ENCODE measurements at regions not wholly inside any gene's neighbourhood (a gene's known extent, or its start where the extent isn't known, plus 50 kb on each side); places are given as distances from the start of the nearest gene placed in this dataset.
"Not testable (repeated sequence)": the region's sequence is repeated elsewhere in the genome, so short reads cannot be mapped to it uniquely, and the experiment has no call there.

DNA sequence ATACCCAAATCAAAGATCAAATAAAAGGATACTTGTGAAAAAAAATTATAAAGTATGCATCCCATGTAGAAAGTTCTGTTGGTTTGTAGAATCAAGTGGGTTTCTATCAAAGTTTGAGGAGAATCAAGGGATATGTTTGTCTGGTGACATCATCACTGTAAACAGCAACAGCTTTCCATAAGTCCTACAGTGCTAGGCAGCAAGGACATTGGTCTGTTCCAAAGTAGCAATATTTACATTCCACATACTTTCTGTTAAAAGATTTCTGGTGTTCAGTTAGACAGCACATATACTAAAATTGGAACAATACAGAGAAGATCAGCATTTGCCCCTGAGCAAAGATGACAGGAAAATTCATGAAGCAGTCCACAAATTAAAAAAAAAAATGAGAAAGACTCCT, 683.9 kb downstream of the XPNPEP1 start:
- TF ChIP-seq SREBF2 (IDR thresholded peaks at IDR 0.05) (no peak), CBX8 (IDR thresholded peaks at IDR 0.05) (no peak), ZFP36 (IDR thresholded peaks at IDR 0.05; ENCODE audit: borderline replicate concordance, partially characterized antibody) (no peak), MAZ (IDR thresholded peaks at IDR 0.05; ENCODE audit: borderline replicate concordance, low read depth, low read length) (no peak), HOXB5 (CRISPR knock-in tag; IDR thresholded peaks at IDR 0.05) (no peak), NPAS2 (CRISPR knock-in tag; IDR thresholded peaks at IDR 0.05; ENCODE audit: borderline replicate concordance) (no peak), RAD21 (conservative IDR thresholded peaks at IDR 0.05 in 1 of 2, IDR thresholded peaks at IDR 0.05 in 1 of 2) (no peak)
- TF ChIP-seq, protein P1, sequence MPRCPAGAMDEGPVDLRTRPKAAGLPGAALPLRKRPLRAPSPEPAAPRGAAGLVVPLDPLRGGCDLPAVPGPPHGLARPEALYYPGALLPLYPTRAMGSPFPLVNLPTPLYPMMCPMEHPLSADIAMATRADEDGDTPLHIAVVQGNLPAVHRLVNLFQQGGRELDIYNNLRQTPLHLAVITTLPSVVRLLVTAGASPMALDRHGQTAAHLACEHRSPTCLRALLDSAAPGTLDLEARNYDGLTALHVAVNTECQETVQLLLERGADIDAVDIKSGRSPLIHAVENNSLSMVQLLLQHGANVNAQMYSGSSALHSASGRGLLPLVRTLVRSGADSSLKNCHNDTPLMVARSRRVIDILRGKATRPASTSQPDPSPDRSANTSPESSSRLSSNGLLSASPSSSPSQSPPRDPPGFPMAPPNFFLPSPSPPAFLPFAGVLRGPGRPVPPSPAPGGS (IDR thresholded peaks at IDR 0.05): no peak
- DNase-seq (ENCODE audit: low read depth in 1 of 2, low spot score in 1 of 2) (no peak), FAIRE-seq (no peak), ATAC-seq (no peak)
- Histone ChIP-seq H3K4me3 (no peak overlapping the region), H3K4me1 (no peaks in the 10 kb centered on the region), H3K4me2 (no peak overlapping the region), H3K9me3 (no peaks in the 10 kb centered on the region), H3K27ac (no peak overlapping the region)
- CTCF ChIA-PET: interaction anchor here (1.5 kb wide), 1 partner anchor 16 kb away, joined by 4 read pairs; no protein-coding TSS in a partner anchor
- POLR2A ChIA-PET: no interaction called here

DNA sequence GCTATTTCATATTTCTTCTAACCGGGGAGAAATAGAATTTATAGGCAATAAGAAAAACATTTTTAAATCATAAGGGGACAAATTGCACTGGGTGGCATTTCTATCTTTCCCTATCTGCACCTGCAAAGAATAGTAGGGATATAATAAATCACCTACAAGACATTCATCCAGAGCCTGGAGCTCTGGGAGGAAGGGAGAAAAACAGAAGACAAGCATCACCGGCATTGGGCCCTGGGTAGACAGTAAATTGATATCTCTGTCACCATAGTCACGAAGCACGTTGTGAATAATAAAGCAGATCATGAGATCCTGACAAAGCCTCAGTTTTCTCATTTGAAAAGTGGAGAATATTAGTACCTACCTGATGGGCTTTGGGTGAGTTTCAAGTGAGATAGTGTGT, 685.6 kb downstream of the XPNPEP1 start:
- no peak for DNase-seq (ENCODE audit: low read depth in 1 of 2, low spot score in 1 of 2)
- no peak overlapping the region for H3K4me3 ChIP-seq
- H3K4me2 ChIP-seq: no peak overlapping the region
- FAIRE-seq: no peak
- whole genome bisulfite sequencing (ENCODE audit: missing lambda C conversion rate): 24% methylated on average over 4 of the region's 4 CpGs
- H3K27ac ChIP-seq: no peak overlapping the region
- ChIA-PET POLR2A (no interaction called here), CTCF (no interaction called here)
- ATAC-seq: no peak
- no peaks in the 10 kb centered on the region for H3K9me3 ChIP-seq
- H3K4me1 ChIP-seq: no peaks in the 10 kb centered on the region
- TF ChIP-seq SREBF2 (IDR thresholded peaks at IDR 0.05) (no peak), ESRRA (IDR thresholded peaks at IDR 0.05; ENCODE audit: borderline replicate concordance, low read length) (no peak), CHD2 (IDR thresholded peaks at IDR 0.05; ENCODE audit: low read length, partially characterized antibody) (no peak), FOSB (CRISPR knock-in tag; IDR thresholded peaks at IDR 0.05) (no peak), ZSCAN20 (CRISPR knock-in tag; IDR thresholded peaks at IDR 0.05) (no peak), FOXS1 (CRISPR knock-in tag; IDR thresholded peaks at IDR 0.05) (no peak)
- TF ChIP-seq, protein P1 (IDR thresholded peaks at IDR 0.05): no peak

DNA sequence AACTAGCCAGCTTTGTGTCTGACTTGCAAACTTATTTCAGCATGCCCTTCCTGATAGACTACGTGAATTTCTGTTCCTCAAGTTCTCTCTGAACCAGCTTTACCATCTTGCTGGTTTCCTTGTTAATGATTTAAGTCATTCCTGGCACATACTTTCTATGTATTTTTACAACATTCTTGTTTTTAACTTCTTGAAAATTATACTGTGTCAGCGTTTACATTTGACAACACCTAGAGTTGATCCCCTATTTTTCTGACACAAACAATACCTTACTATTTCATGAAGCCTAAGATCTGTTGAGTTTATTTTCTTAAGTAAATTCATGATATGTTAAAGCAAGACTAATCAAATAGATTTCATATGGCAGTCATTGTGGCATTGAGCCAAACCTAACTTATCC, 686.3 kb downstream of the XPNPEP1 start:
- WGBS (ENCODE audit: missing lambda C conversion rate): 1% methylated on average over 2 of the region's 2 CpGs
- TF ChIP-seq KDM1A (IDR thresholded peaks at IDR 0.05; ENCODE audit: low read depth) (no peak), FOXS1 (CRISPR knock-in tag; IDR thresholded peaks at IDR 0.05) (no peak), CHD2 (IDR thresholded peaks at IDR 0.05; ENCODE audit: low read length, partially characterized antibody) (no peak), MAFK (IDR thresholded peaks at IDR 0.05; ENCODE audit: partially characterized antibody) (peak; percentile 42)
- no peaks in the 10 kb centered on the region for H3K9me3 ChIP-seq
- DNase-seq (ENCODE audit: low read depth in 1 of 2, low spot score in 1 of 2): no peak
- no peak for FAIRE-seq
- no peak overlapping the region for H3K4me3 ChIP-seq
- H3K4me1 ChIP-seq: no peaks in the 10 kb centered on the region
- no peak overlapping the region for H3K27ac ChIP-seq
- no peak for ATAC-seq
- H3K4me2 ChIP-seq: no peak overlapping the region
- POLR2A ChIA-PET: no interaction called here
- CTCF ChIA-PET: no interaction called here

DNA sequence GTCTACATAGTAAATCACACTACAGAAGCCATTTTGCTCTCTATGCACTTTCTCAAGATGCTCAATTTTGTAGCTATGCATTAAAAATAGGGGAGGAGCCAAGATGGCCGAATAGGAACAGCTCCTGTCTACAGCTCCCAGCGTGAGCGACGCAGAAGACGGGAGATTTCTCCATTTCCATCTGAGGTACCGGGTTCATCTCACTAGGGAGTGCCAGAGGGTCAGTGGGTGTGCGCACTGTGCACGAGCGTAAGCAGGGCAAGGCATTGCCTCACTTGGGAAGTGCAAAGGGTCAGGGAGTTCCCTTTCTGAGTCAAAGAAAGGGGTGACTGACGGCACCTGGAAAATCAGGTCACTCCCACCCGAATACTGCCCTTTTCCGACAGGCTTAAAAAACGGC, 699.8 kb downstream of the XPNPEP1 start:
- FAIRE-seq; ATAC-seq; H3K4me2 ChIP-seq; H3K4me1 ChIP-seq; H3K9me3 ChIP-seq; H3K4me3 ChIP-seq; DNase-seq (ENCODE audit: low read depth in 1 of 2, low spot score in 1 of 2); H3K27ac ChIP-seq; POLR2A ChIA-PET: not testable (repeated sequence)
- CTCF ChIA-PET: interaction anchor here (1.6 kb wide), 1 partner anchor 15 kb away, joined by 4 read pairs; no protein-coding TSS in a partner anchor
- WGBS (ENCODE audit: missing lambda C conversion rate): 34% methylated on average over 13 of the region's 13 CpGs
